Hematopoietic multipotent progenitor cell treated with erythropoietin and hydrocortisone succinate and interleukin-3 and kit ligand, for 6 days (in vitro differentiated cells): ENCODE measurements at regions not wholly inside any gene's neighbourhood (a gene's known extent, or its start where the extent isn't known, plus 50 kb on each side); places are given as distances from the start of the nearest gene placed in this dataset.
"Not testable (repeated sequence)": the region's sequence is repeated elsewhere in the genome, so short reads cannot be mapped to it uniquely, and the experiment has no call there.

Experiments used
- DNase-seq: peaks from one replicate; pipeline ENCODE4 v3.0.0-alpha.2; 2015

DNA sequence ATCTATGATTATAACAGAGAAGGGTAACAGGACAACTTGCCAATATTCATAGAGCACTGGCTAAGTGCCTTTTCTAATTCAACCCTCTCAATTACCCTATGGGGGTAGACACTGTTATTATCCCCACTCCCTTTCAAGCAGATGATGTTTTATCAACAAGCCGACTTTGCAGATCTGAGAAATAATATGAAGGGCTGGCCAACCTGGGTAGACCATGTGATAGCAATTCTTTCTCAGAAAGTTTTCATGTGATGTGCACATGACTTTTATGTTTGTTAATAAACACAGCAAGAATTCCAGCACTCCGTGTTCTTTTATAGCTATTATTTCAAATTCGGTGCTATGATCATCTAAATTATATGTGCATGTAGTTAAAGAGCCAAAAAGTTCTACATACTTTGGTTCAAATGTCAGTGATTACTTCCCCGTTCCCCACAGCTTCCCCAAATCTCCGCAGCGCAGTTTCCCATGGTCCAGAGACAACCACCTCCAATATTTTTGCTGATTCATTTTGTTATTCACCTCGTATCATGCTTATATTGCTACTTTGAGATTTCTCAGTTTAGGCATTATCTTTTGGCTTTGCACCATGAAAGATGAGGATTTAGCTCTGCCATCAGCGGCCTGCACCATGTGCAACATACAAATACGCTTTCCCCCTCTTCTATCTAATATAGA lies 96.7 kb upstream of the GADD45A start:
- no peak for DNase-seq

DNA sequence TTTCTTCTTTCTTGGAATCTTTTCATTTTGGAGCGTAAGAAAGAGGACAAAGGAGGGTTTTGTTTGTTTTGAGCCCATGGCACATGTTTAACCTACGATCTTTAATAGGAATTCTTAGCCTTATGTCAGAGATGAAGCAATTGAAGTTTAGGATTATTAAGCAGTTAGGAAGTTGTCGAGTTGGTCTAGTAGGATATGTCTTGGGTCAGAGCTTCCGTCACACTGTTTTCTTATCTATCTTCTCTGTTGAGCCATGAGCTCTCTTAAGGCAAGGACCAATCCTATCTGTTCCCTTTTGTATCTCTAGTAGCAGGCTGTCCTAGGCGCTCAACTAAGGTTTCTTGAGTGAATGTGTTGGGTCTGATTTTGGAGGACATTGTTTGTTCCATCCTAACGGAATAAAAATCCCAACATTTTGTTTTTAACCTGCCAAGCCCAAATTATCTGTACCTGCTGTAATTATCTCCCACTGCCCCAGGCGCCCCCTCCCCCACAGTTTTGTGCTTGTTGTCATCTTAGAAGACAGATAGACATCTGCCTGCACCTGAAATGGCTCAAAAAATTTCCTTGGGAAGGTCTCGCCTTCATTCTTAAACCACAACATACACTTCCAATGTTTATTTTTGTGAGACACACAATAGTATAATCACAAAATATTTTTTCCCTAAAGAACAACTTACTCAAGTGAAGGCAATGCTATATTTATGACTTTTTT lies 95.3 kb upstream of the GADD45A start:
- DNase-seq, result peak; percentile 35

DNA sequence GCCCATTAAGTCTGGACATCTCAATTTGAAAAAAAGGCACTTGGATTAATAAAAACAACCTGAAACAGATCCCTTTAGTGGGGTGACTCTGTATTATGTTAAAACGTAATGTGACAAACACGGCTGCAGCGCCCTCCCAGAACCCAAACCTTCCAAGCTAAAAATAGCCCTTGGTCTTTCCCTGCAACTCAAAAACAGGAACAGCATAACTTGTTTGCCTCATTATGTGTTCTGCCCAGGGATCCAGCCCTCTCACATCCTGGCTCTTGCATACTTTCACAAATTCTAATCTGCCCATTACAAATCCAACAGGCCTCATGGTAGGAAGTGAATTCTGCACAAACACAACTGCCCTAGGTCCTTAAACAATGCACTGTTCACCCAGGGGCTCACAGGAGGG lies 94.7 kb upstream of the GADD45A start:
- no peak for DNase-seq

DNA sequence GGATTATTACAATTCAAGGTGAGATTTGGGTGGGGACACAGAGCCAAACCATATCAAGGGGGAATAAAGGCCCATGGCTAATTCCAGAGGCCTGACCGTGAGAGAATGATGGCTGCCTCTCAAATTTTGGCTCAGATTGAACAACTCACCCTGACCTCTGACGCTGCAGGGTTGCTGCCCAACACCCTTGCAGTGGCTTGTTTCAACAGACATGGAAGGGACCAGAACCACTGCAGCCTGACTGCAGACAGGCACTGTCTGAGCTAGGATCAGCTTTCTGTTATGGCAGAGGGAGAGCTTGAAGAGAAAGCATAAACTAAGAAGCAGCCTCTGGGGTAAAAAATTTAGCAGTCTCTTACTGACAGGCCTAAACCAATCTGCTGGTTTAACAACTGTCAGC lies 90.2 kb upstream of the GADD45A start:
- no peak for DNase-seq

DNA sequence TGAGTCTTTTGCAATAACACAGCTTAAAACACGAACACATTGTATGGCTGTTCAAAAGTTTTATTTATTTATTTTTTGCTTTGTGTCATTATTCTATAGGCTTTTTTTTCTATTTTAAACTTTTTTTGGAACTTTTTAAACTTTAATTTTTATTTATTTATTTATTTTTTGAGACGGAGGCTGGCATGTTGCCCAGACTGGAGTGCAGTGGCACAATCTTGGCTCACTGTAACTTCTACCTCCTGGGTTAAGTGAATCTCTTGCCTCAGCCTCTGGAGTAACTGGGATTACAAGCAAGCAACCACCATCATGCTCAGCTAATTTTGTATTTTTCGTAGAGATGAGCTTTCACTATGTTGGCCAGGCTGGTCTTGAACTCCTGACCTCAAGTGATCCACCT lies 88.3 kb upstream of the GADD45A start:
- DNase-seq, result no peak

DNA sequence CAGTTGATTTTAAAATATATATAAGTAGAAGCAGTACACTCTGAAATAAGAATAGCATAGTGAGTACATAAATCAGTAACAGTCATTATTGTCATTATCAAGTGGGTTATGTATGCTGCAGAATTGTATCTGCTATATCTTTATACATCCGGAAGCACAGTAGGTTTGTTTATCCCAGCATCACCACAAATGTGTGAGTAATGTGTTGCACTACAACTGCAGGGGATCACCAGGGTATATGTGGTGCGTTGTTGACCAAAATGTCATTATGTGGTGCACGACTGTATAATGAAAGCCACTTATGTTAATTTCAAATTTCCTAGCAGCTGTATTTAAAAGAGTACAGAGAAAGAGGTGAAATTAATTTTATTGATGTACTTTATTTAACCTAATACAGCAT lies 87.7 kb upstream of the GADD45A start:
- DNase-seq, result no peak

DNA sequence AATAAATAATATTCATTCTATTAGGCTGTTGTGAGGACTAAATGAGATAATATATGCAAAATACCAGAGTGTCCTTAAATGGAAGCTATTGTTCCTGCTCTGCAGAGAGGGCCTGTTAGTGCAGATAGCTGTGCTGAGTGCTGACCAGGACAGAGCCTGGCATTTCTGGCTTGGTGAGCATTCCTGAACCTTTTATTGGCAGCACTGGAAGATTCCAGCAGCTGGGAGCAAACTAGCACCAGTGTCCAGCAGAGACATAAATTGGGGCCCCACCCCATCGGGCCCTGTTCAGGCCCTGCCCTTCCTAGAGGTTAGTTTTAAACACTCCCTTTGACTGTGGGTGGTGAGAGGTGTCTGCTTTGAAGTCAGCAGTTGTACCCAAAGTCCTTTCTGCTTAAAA lies 85.9 kb upstream of the GADD45A start:
- DNase-seq, result no peak

DNA sequence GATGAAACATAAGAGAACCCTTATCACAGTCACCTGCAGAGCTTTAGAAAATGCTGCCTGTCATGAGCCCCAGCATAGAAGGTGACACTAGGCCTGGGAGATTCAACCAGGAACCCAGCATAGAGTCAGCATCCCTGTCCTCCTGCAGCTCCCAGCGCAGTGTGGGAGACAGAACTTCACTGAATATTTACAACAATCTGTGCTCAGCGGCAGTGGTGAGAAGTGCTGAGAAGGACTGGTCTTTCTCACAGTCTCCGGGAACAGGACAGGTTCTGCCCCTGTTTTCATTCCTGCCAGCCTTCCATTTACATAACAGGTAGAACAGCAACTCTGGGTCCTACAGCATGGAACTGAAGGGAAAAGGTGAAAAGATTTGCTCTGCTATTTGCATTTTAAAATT lies 83.5 kb upstream of the GADD45A start:
- no peak for DNase-seq

DNA sequence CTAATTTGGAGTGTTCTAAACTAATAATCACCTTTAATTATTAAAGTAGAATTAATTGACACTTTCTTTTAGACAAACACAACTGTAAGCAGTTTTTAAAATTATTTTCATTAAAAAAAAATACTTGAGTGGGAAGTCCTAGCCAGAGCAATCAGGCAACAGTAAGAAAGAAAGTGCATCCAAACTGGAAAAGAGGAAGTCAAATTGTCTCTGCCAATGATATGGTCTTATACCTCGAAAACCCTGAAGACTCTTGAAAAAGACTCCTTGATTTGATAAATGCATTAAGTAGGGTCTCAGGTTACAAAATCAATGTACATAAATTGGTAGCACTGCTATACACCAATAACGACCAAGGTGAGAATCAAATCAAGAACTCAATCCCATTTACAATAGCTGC lies 83.0 kb upstream of the GADD45A start:
- DNase-seq, result no peak

DNA sequence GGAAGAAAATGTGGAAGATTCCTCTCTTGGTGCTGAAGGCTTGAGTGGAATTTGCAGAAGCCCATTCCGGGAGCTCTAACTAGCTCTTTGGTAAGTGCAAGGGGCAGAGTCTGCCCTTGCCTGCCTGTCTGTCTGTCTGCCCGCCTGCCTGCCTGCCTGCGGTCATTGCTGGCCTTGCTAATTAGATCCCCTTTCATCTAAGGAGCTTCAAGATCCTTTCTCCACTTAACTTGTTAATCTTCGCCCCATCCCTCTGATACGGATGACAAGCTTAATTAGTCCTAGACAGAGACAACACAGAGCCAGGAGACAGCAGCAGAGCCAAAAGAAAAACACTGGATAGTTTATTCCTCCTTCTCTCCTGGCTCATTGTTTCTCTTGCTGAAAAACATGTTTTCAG lies 80.2 kb upstream of the GADD45A start:
- DNase-seq, result no peak

DNA sequence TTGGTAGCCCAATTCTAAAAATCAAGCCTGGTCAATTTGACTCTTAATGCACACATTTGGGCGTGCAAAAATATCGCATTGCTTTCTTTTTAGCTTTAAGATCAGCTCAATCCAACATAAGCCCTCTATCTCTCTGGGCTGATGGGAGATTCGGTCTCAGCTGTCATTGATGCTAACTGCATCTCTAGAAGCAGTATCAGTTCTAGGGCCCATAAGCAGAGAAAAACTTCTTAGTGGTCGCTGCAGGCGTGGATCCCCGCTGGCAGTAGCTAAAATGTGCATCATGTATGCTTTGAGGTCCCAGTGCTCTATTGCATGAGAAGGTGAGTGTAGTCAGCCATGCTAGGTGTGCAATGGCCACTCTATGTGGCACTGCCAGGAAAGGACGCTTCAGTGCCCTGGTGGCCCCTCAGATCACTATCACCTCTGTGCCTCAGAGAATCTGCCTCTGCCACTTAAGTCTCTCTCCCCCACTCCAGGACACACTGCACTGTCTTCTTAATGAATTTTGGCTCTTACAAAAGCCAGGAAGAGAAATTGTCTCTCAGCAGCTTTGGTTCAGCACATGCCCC lies 79.7 kb upstream of the GADD45A start:
- no peak for DNase-seq

DNA sequence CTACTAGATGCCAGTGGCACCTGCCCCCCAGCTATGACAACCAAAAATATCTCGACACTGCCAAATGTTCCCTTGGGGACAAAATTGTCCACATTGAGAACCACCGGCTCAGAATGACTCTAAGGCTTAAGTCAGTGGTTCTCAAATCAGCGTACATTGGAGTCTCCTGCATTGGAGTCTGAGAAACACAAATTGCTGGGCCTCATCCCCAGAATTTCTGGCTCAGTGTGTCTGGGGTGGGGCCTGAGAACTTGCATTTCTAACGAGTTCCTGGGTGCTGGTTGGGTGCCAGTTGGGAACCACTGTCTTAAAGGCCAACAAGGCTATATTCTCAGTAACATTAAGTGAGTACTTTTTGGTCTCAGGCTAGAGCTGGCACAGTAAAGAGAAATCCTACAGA lies 77.7 kb upstream of the GADD45A start:
- no peak for DNase-seq

DNA sequence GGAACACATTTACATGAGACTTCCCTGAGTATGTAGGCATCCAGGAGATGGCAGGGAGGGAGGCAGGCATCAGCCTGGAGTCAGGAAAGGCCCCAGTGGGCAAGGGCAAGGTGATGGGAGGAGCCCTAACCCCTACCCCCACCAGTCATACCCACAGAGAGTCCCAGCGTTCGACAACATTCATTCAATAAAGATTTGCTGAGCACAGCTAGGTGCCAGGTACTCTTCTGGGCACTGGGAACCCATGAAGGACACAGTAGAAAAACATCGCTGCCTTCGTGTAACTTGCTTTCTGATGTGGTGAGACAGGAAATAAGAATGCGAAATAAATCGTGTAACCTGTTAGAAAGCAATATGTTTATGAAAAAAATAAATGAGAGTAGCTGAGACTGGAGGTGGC lies 77.3 kb upstream of the GADD45A start:
- no peak for DNase-seq

DNA sequence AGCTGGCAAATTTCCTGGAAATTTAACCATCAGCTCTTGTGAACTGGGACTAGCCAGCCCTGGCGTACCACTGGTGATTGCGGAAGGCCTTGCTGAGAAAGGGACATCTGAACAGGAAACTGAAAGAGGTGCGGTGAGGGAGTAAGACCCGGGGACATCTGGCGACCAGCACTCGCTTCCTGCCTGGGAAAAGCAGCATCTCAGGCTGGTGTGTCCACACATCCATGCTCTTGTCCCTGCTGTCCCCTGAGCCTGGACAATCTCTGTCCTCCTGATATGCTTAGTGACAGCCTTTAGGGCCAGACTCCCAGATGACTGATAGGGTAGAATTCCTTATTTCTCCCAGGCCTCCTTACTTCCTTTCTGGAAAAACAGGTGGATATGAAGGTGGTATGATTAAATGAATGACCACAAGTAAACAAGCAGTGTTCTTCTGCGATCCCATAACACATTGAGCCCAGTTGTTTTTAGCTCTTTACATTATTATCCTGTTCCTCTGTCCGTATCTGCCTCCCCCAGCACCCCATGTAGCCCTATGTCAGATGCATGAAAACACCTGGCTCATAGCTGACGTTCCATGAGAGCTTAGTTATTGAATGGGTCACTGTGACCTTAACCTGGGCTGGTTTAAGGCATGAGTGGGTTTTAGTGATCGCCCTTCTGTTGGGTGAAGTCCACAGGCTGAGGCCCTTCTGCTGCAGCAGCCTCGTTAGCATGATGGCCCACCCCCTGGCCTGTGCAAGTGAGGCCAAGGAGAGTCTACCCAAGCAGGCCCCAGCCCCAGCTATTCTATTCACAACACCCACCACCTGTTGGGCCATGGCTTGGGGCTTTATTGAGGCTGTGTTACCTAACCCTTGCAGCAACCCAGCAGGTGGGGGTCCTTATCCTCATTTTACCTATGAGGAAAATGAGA lies 76.1 kb upstream of the GADD45A start:
- no peak for DNase-seq

DNA sequence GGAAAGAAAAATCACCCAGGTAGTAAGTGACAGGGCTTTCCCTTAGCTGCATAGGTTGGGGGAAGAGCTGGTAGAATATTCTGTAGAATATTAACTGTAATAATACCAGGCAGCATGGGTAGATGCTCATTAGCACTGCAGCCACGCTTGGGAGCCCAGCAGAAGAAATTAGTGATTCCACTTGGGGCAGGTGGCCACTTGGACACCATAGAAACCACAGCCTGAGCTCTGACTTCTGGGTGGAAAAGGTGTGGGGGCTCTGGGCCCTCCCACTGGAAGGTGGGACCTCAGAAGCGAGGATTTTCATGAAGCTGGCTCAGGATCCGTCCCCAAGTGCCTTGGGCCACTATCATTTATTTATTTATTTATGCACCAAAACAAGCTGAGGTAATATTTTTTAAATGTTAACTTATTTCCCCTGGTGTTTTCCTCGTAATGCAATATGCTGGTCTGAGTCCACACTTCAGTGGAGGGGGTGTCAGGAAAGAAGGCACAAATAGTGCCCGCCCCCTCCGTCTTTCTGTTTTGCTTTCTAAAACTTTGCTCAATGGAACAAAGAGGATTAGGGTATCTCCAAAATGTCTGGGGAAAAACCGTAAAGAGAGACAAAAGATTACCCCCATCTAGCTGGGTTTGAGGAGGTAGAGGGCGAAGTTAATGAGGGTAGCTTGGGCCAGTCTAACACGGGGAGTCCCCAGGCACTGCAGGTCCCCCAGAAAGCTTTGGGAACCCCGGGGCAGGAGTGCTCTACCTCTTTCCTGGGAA lies 75.2 kb upstream of the GADD45A start:
- no peak for DNase-seq

DNA sequence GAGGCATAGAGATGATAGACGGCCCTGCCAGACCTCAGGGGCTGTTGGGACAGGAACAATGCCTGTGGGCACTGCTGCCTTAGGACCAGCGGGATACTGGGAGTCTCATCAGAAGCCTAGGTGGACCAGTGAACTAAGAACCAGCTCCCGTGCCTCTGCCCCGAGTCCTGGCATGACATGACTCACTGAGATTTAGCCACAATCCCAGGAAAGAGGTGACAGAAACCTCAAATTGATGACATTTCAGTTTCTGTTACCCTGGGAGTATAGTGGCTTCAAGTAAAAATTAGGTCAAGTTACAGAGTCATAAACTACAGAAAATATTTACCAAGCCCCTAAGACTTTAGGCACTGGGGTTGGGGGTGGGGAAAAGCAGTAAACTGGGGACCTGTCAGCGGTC lies 74.6 kb upstream of the GADD45A start:
- DNase-seq, result no peak

DNA sequence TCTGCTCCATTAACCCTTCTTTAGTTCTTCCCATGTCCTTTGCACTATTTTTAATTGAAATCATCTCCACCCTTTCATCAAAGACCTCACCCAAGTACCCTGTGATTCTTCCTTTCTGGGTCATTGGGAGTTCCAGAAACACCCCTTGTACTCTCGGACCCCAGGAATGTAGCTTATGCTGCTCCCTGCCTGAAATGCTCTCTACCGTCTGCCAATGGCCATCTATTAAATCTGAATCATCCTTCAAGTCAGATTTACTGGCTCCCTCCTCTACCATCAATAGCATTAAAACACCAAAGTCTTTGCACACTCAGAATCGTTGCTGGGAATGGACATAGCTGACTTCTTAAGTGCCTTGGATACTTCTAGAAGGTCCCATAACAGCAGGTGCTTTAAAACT lies 73.2 kb upstream of the GADD45A start:
- DNase-seq, result no peak

DNA sequence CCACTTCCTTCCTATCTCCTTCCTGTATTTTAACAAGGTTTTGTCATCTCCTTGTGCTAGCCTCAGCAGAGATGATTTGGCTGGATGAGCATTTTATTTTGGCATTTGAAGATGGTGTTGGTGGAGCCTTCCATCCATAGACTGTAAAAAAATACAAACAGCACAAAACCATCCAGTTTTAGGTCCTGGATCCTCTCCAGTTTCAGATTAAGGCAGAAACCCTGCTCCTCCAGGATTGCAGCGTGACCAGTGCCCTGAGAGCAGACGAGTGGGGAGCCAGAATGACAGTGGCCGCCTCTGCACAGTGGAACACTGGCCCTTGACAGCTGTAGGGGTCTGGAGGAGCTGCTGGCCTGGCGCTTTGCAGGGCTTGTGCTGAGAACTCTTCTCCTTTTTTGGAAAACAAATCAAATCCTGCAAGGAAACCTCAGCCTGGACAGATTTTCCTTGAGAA lies 72.2 kb upstream of the GADD45A start:
- DNase-seq, result no peak

DNA sequence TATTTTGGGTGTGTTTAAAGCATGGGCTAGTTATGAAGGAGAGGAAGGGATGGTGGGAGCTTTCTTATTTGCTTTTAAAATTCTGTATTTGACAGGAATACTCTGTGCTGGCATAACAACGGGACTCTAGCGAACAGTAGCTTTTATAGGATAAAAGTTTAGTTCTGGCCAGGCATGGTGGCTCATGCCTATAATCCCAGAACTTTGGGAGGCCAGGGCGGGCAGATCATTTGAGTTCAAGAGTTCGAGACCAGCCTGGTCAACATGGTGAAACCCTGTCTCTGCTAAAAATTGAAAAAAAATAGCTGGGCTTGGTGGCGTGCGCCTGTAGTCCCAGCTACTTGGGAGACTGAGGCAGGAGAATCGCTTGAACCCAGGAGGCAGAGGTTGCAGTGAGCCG lies 71.5 kb upstream of the GADD45A start:
- DNase-seq, result not testable (repeated sequence)

DNA sequence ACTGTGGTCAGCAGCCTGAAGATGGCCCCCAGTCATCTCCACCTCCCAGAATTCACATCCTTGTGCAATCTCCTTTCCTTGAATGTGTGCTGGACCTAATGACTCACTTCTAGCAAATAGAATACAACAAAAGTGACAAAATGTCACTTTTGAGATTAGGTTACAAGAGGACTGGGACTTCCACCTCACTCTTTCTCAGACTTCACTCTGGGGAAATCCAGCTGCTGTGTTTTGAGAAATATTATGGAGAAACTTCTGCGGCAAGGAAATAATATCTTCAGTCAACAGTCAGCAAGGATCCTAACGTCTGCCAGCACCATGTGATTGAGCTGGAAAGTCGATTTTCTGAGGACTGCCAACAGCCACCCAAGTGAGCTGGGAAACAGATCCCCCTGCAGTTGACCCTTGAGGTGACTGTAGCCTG lies 70.5 kb upstream of the GADD45A start:
- no peak for DNase-seq

DNA sequence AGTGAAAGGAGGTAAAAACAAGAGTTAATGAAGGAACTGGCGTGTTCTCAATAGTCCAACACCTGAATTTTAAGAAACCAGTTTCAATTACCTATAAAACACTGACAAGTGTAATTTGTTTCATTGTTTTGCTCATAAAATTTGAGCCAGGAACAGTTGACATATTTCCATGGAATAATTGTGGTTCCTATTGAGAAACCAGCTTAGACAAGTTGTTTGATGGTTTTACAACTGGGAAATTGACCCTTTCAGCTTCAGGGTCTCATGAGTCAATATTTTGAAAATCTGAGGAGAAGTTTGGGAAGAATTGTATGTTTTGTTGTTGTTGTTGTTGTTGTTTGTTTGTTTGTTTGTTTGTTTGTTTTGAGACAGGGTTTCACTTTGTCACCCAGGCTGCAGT lies 69.1 kb upstream of the GADD45A start:
- no peak for DNase-seq

DNA sequence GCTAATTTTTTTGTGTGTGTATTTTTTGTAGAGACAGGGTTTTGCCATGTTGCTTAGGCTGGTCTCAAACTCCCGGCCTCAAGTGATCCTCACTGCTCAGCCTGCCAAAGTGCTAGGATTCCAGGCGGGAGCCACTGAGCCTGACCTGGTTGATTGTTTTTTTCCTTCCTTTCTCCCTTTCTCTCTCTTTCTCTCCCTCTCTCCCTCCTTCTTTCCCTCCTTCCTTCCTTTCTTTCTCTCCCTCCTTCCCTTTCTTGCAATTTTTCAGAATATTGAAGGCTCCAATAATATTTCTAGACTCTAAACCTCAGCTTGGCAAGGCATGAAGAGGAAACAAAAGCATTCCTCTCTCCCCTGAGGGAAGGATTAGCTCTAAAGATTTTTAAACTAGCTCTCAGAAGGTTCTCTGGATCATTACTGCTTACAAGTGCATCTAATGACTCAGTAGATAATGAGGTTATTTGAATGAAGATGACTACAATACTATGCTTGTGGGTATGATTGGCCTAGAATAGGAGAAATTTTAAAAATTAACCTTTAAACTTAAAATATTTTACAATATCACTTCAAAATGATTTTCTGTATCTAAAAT lies 68.5 kb upstream of the GADD45A start:
- DNase-seq, result no peak
